PC-9 (cell line): ENCODE measurements at regions not wholly inside any gene's neighbourhood (a gene's known extent, or its start where the extent isn't known, plus 50 kb on each side); places are given as distances from the start of the nearest gene placed in this dataset.

Experiments
- CTCF ChIP-seq: fragments of 200-600 bp; sonication (generic); conservative IDR thresholded peaks from 2 replicates; pipeline ENCODE4 v1.6.1; 2017; ENCODE audit warnings: mixed run types, antibody characterized with exemption, mild to moderate bottlenecking, moderate library complexity
- EZH2 ChIP-seq: fragments of 200-600 bp; sonication (generic); IDR thresholded peaks from 2 replicates; pipeline ENCODE4 v1.8.0; 2017; ENCODE audit warnings: antibody characterized with exemption, low read depth

GRCh38 chr15:60121845-60122244, 117.7 kb downstream of the FOXB1 start:
- TF ChIP-seq CTCF (no peak), EZH2 (no peak)
